Mesendoderm (in vitro differentiated cells): ENCODE measurements at regions not wholly inside any gene's neighbourhood (a gene's known extent, or its start where the extent isn't known, plus 50 kb on each side); places are given as distances from the start of the nearest gene placed in this dataset.

ENCODE experiments used
- DNase-seq: peaks from one replicate; pipeline ENCODE4 v3.0.0; 2013
- H2AK5ac ChIP-seq: 2 replicates; pipeline ENCODE4 v1.6.1; 2013; ENCODE audit warnings: low read length, inconsistent platforms
- H2BK120ac ChIP-seq: 2 replicates; pipeline ENCODE4 v1.6.1; 2013; ENCODE audit warnings: low read depth, mild to moderate bottlenecking, low read length, moderate library complexity, mixed read lengths
- H2BK15ac ChIP-seq: replicated peaks from 2 replicates; pipeline ENCODE4 v1.6.1; 2013; ENCODE audit warnings: low read depth, mild to moderate bottlenecking, moderate library complexity
- H2BK5ac ChIP-seq: 2 replicates; pipeline ENCODE4 v1.6.1; 2013; ENCODE audit warnings: low read length, inconsistent platforms
- H3K18ac ChIP-seq: 2 replicates; pipeline ENCODE4 v1.6.1; 2013; ENCODE audit warnings: mild to moderate bottlenecking, low read length, mixed read lengths
- H3K23ac ChIP-seq: one replicate; pipeline ENCODE4 v1.6.1; 2013; ENCODE audit warnings: low read length
- H3K27ac ChIP-seq: 2 replicates; pipeline ENCODE4 v1.5.1; 2013; ENCODE audit warnings: low read depth, mild to moderate bottlenecking, inconsistent platforms, low read length, moderate library complexity
- H3K27me3 ChIP-seq: 2 replicates; pipeline ENCODE4 v1.6.1; 2013; ENCODE audit warnings: low read length, control low read depth, mild to moderate bottlenecking, inconsistent platforms; ENCODE audit not compliant: insufficient read depth, poor library complexity
- H3K36me3 ChIP-seq: 2 replicates; pipeline ENCODE4 v1.6.1; 2013; ENCODE audit warnings: low read length, inconsistent platforms; ENCODE audit not compliant: control insufficient read depth, insufficient read depth
- H3K4ac ChIP-seq: one replicate; pipeline ENCODE4 v1.6.1; 2013; ENCODE audit warnings: low read depth, mild to moderate bottlenecking, low read length, moderate library complexity
- H3K4me1 ChIP-seq: 2 replicates; pipeline ENCODE4 v1.6.1; 2013; ENCODE audit warnings: low read depth, low read length, inconsistent platforms; ENCODE audit not compliant: control insufficient read depth
- H3K4me2 ChIP-seq: 2 replicates; pipeline ENCODE4 v1.6.1; 2013; ENCODE audit warnings: low read length
- H3K4me3 ChIP-seq: 2 replicates; pipeline ENCODE4 v1.5.1; 2013; ENCODE audit warnings: mild to moderate bottlenecking, low read length
- H3K56ac ChIP-seq: one replicate; pipeline ENCODE4 v1.6.1; 2013; ENCODE audit warnings: low read length
- H3K79me1 ChIP-seq: 2 replicates; pipeline ENCODE4 v1.6.1; 2013; ENCODE audit warnings: low read length, inconsistent platforms
- H3K79me2 ChIP-seq: 2 replicates; pipeline ENCODE4 v1.6.1; 2013; ENCODE audit warnings: mild to moderate bottlenecking, low read length; ENCODE audit not compliant: control insufficient read depth, insufficient read depth
- H3K9ac ChIP-seq: 2 replicates; pipeline ENCODE4 v1.6.1; 2013; ENCODE audit warnings: low read length, inconsistent platforms
- H4K5ac ChIP-seq: one replicate; pipeline ENCODE4 v1.6.1; 2013; ENCODE audit warnings: low read length
- H4K8ac ChIP-seq: one replicate; pipeline ENCODE4 v1.6.1; 2013; ENCODE audit warnings: low read depth, mild to moderate bottlenecking, control low read depth, low read length, moderate library complexity
- whole genome bisulfite sequencing: extraction: QIAGEN DNeasy Blood & Tissue Kit; methylation state at CpG from one replicate; pipeline ENCODE4 v1.1.7; 2013; ENCODE audit warnings: low lambda C conversion rate, missing lambda C conversion rate; ENCODE audit not compliant: insufficient coverage; ENCODE audit errors: extremely low coverage; 5-methylcytosine and 5-hydroxymethylcytosine counted together

- no peak overlapping the region for H3K18ac ChIP-seq
- no peaks in the 10 kb centered on the region for H3K79me1 ChIP-seq
- H2BK15ac ChIP-seq, result no peak overlapping the region
- no peaks in the 10 kb centered on the region for H3K36me3 ChIP-seq
- H3K27me3 ChIP-seq, result no peaks in the 10 kb centered on the region
- H3K56ac ChIP-seq, result no peak overlapping the region
- no peak overlapping the region for H3K4me2 ChIP-seq
- H3K4me1 ChIP-seq, result peaks cover 1% of the 10 kb centered on the region
- H4K8ac ChIP-seq, result no peak overlapping the region
- H3K4me3 ChIP-seq, result no peak overlapping the region
- no peak overlapping the region for H3K4ac ChIP-seq
- no CpG with 5 or more reads among the region's 4 CpGs for WGBS
- no peak overlapping the region for H4K5ac ChIP-seq
- no peak for DNase-seq
- H2BK5ac ChIP-seq, result no peak overlapping the region
- H2AK5ac ChIP-seq, result no peak overlapping the region
- no peak overlapping the region for H3K27ac ChIP-seq
- H3K23ac ChIP-seq, result no peak overlapping the region
- H3K9ac ChIP-seq, result no peak overlapping the region
- H2BK120ac ChIP-seq, result no peak overlapping the region
- H3K79me2 ChIP-seq, result no peaks in the 10 kb centered on the region
Observed at GRCh38 chr3:40980467-40980866, 218.8 kb upstream of the CTNNB1 start.

GRCh38 chr3:40985195-40985594 is 214.1 kb upstream of the CTNNB1 start:
- no peak overlapping the region for H2BK5ac ChIP-seq
- no peak overlapping the region for H3K23ac ChIP-seq
- no peaks in the 10 kb centered on the region for H3K79me1 ChIP-seq
- H3K27ac ChIP-seq, result no peak overlapping the region
- H3K4me3 ChIP-seq, result no peak overlapping the region
- H4K8ac ChIP-seq, result no peak overlapping the region
- no peak overlapping the region for H3K56ac ChIP-seq
- no peak overlapping the region for H3K4ac ChIP-seq
- DNase-seq, result peak; percentile 76
- no peaks in the 10 kb centered on the region for H3K79me2 ChIP-seq
- no peak overlapping the region for H3K18ac ChIP-seq
- H3K36me3 ChIP-seq, result no peaks in the 10 kb centered on the region
- no peak overlapping the region for H2BK15ac ChIP-seq
- H2BK120ac ChIP-seq, result no peak overlapping the region
- no peak overlapping the region for H2AK5ac ChIP-seq
- no CpG with 5 or more reads among the region's 2 CpGs for WGBS
- H3K4me2 ChIP-seq, result no peak overlapping the region
- H3K27me3 ChIP-seq, result no peaks in the 10 kb centered on the region
- no peak overlapping the region for H4K5ac ChIP-seq
- no peak overlapping the region for H3K9ac ChIP-seq
- H3K4me1 ChIP-seq, result peaks cover 3% of the 10 kb centered on the region

GRCh38 chr3:40988468-40988867 is 210.8 kb upstream of the CTNNB1 start:
- Histone ChIP-seq H3K4me1 (peaks cover 3% of the 10 kb centered on the region), H2BK5ac (no peak overlapping the region), H3K27ac (no peak overlapping the region), H3K23ac (no peak overlapping the region), H4K8ac (no peak overlapping the region), H3K79me1 (no peaks in the 10 kb centered on the region), H3K36me3 (no peaks in the 10 kb centered on the region), H3K18ac (no peak overlapping the region), H3K4me3 (no peak overlapping the region), H2BK120ac (no peak overlapping the region), H3K79me2 (no peaks in the 10 kb centered on the region), H3K27me3 (no peaks in the 10 kb centered on the region), H4K5ac (no peak overlapping the region), H3K9ac (no peak overlapping the region), H3K56ac (no peak overlapping the region), H2AK5ac (no peak overlapping the region), H2BK15ac (no peak overlapping the region), H3K4ac (no peak overlapping the region), H3K4me2 (no peak overlapping the region)
- no peak for DNase-seq
- WGBS, result no CpG with 5 or more reads among the region's 1 CpG

GRCh38 chr3:40989141-40990061 is 209.9 kb upstream of the CTNNB1 start:
- no peak overlapping the region for H3K9ac ChIP-seq
- no peak overlapping the region for H3K4ac ChIP-seq
- no peak overlapping the region for H4K5ac ChIP-seq
- no peak for DNase-seq
- no peak overlapping the region for H3K4me3 ChIP-seq
- no peak overlapping the region for H2BK5ac ChIP-seq
- H2BK15ac ChIP-seq, result no peak overlapping the region
- no peak overlapping the region for H2BK120ac ChIP-seq
- no peaks in the 10 kb centered on the region for H3K27me3 ChIP-seq
- H2AK5ac ChIP-seq, result no peak overlapping the region
- WGBS, result no CpG with 5 or more reads among the region's 6 CpGs
- H4K8ac ChIP-seq, result no peak overlapping the region
- no peak overlapping the region for H3K27ac ChIP-seq
- H3K4me2 ChIP-seq, result no peak overlapping the region
- no peaks in the 10 kb centered on the region for H3K79me2 ChIP-seq
- no peak overlapping the region for H3K23ac ChIP-seq
- no peaks in the 10 kb centered on the region for H3K36me3 ChIP-seq
- peaks cover 3% of the 10 kb centered on the region for H3K4me1 ChIP-seq
- no peak overlapping the region for H3K56ac ChIP-seq
- H3K18ac ChIP-seq, result no peak overlapping the region
- H3K79me1 ChIP-seq, result no peaks in the 10 kb centered on the region

GRCh38 chr3:40990062-40990456 is 209.2 kb upstream of the CTNNB1 start:
- H3K18ac ChIP-seq, result no peak overlapping the region
- no peak overlapping the region for H2BK5ac ChIP-seq
- peaks cover 3% of the 10 kb centered on the region for H3K4me1 ChIP-seq
- no peaks in the 10 kb centered on the region for H3K27me3 ChIP-seq
- no peak for DNase-seq
- WGBS, result no CpG with 5 or more reads among the region's 1 CpG
- H3K4me2 ChIP-seq, result no peak overlapping the region
- no peak overlapping the region for H3K27ac ChIP-seq
- H4K5ac ChIP-seq, result no peak overlapping the region
- no peak overlapping the region for H3K4me3 ChIP-seq
- no peak overlapping the region for H3K4ac ChIP-seq
- no peak overlapping the region for H2BK15ac ChIP-seq
- H3K36me3 ChIP-seq, result no peaks in the 10 kb centered on the region
- H2AK5ac ChIP-seq, result no peak overlapping the region
- H4K8ac ChIP-seq, result no peak overlapping the region
- H3K56ac ChIP-seq, result no peak overlapping the region
- H3K79me2 ChIP-seq, result no peaks in the 10 kb centered on the region
- H3K9ac ChIP-seq, result no peak overlapping the region
- H3K79me1 ChIP-seq, result no peaks in the 10 kb centered on the region
- no peak overlapping the region for H3K23ac ChIP-seq
- H2BK120ac ChIP-seq, result no peak overlapping the region

GRCh38 chr3:40992023-40992422 is 207.3 kb upstream of the CTNNB1 start:
- H3K79me2 ChIP-seq, result no peaks in the 10 kb centered on the region

More at GRCh38 chr3:40992023-40992422, 207.3 kb upstream of the CTNNB1 start:
- Histone ChIP-seq H3K27me3 (no peaks in the 10 kb centered on the region), H3K4me1 (peaks cover 2% of the 10 kb centered on the region), H3K36me3 (no peaks in the 10 kb centered on the region), H2BK15ac (no peak overlapping the region), H4K8ac (no peak overlapping the region), H2AK5ac (no peak overlapping the region), H2BK120ac (no peak overlapping the region), H3K79me1 (no peaks in the 10 kb centered on the region), H3K23ac (no peak overlapping the region), H3K18ac (no peak overlapping the region), H3K56ac (no peak overlapping the region), H4K5ac (no peak overlapping the region), H3K4me3 (no peak overlapping the region), H3K9ac (no peak overlapping the region), H3K27ac (no peak overlapping the region), H2BK5ac (no peak overlapping the region), H3K4ac (no peak overlapping the region), H3K4me2 (no peak overlapping the region)
- DNase-seq, result no peak
